ENCODE measurements at regions not wholly inside any gene's neighbourhood (a gene's known extent, or its start where the extent isn't known, plus 50 kb on each side); places are given as distances from the start of the nearest gene placed in this dataset.

DNA sequence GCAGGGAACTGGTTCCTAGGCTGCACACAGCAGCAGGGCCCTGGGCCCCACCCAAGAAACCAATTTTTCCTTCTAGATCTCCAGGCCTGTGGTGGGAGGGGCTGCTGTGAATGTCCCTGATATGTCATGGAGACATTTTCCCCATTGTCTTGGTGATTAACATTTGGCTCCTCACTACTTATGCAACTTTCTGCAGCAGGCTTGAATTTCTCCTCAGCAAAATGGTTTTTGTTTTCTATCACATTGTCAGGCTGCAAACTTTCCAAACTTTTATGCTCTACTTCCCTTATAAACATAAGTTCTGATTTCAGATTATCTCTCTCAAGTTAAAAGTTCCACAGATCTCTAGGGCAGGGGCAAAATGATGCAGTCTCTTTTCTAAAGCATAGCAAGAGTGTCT lies 310.2 kb upstream of the PCDH20 start:
- TF ChIP-seq, protein P1, sequence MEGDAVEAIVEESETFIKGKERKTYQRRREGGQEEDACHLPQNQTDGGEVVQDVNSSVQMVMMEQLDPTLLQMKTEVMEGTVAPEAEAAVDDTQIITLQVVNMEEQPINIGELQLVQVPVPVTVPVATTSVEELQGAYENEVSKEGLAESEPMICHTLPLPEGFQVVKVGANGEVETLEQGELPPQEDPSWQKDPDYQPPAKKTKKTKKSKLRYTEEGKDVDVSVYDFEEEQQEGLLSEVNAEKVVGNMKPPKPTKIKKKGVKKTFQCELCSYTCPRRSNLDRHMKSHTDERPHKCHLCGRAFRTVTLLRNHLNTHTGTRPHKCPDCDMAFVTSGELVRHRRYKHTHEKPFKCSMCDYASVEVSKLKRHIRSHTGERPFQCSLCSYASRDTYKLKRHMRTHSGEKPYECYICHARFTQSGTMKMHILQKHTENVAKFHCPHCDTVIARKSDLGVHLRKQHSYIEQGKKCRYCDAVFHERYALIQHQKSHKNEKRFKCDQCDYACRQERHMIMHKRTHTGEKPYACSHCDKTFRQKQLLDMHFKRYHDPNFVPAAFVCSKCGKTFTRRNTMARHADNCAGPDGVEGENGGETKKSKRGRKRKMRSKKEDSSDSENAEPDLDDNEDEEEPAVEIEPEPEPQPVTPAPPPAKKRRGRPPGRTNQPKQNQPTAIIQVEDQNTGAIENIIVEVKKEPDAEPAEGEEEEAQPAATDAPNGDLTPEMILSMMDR (IDR thresholded peaks at IDR 0.05) = no peak
- no peak for TF ChIP-seq POLR2A (IDR thresholded peaks at IDR 0.05)

Measured in suprapubic skin (tissue), 3 donors.